Stimulated activated CD8-positive, alpha-beta memory T cell treated with anti-CD3 and anti-CD28 coated beads, Interleukin-15, amount 100 ng/mL, for 1 hour (primary cell): ENCODE measurements at regions not wholly inside any gene's neighbourhood (a gene's known extent, or its start where the extent isn't known, plus 50 kb on each side); places are given as distances from the start of the nearest gene placed in this dataset.
"Not testable (repeated sequence)": the region's sequence is repeated elsewhere in the genome, so short reads cannot be mapped to it uniquely, and the experiment has no call there.

Experiments
- DNase-seq: peaks from one replicate; pipeline ENCODE4 v3.0.0-alpha.2; 2020; ENCODE audit warnings: low read depth

DNA sequence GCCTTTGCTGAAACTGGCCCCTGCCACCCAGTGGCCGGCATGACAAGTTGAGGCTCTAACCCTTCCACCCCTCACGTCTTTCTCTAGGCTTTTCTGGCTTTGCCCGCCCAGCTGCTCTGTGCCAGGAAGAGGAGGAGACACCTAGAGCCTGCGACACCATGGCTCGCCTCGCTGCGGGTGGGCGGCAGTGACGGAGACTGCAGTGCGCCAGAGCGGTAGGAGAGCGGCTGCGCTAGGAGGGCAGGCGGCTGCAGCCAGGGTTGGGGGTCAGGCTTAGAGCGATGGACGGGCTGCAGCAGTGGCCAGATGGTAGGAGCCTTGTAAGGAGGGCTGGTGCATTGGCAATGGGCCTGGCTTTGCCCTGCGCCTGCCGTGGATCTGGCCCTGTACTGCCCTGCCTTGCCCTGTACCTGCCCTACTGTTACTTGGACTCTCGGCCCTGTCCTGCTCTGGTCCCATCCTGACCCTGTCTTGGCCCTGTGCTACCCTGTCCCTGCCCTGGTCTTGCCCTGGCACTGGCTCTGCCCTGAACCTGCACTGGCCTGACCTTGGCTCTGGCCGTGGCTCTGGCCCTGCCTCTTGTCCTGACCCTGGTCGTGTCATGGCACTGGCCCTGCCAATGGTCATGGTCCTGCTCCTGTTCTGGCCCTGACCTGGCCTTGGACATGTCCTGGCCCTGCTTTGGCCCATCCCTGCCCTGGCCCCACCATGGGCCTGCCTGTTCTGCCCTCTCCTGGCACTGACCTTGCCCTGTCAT is 330.7 kb upstream of the PLGLB1 start:
- DNase-seq = not testable (repeated sequence)

DNA sequence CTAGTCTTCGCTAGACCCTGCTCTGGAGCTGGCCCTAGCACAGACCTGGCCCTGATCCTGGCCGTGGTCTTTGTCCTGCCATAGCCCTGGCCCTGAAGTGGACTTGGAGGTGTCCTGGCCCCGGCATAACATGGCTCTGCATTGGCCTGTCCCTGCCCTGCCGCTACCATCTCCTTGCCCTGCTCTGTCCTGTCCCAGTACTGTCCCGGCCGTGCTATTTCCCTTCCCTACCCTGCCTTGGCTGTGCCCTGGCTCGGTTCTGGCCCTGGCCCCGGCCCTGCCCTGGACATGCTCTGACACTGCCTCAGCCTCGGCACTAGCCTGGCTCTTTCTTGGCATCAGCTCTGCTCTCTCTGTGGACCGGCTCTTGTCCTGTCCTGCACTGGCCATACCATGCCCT is 331.8 kb upstream of the PLGLB1 start:
- not testable (repeated sequence) for DNase-seq

- DNase-seq = not testable (repeated sequence)
These were observed 332.5 kb upstream of the PLGLB1 start for GRCh38 chr2:87354102-87354501.

DNA sequence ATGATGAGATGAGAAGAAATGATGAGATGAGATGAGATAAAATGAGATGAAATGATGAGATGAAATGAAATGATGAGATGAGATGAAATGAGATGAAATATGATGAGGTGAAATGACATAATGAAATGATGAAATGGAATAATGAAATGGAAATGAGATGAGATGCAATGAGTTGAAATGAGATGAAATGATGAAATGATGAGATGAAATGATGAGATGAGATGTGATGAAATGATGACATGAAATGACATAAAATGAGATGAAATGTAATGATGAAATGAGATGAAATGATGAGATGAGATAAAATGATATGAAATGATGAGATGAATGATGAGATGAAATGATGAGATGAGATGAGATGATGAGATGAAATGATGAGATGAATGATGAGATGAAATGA is 338.6 kb upstream of the PLGLB1 start:
- DNase-seq = not testable (repeated sequence)

DNA sequence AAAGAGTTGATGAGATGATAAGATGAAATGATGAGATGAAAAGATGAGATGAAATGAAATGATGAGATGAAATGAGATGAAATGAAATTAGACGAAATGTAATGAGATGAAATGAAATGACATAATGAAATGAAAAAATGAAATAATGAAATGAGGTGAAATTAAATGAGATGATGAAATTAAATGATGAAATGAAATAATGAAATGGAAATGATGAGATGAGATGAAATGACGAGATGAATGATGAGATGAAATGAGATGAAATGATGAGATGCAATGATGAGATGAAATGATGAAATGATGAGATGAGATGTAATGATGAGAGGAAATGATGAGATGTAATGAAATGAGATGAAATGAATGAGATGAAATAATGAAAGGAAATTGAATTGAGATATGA is 339.3 kb upstream of the PLGLB1 start:
- not testable (repeated sequence) for DNase-seq

DNA sequence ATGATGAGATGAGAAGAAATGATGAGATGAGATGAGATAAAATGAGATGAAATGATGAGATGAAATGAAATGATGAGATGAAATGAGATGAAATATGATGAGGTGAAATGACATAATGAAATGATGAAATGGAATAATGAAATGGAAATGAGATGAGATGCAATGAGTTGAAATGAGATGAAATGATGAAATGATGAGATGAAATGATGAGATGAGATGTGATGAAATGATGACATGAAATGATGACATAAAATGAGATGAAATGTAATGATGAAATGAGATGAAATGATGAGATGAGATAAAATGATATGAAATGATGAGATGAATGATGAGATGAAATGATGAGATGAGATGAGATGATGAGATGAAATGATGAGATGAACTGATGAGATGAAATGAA is 340.2 kb upstream of the PLGLB1 start:
- not testable (repeated sequence) for DNase-seq

GRCh38 chr2:87364379-87364778 is 342.7 kb upstream of the PLGLB1 start:
- not testable (repeated sequence) for DNase-seq

GRCh38 chr2:87365038-87365437 is 343.4 kb upstream of the PLGLB1 start:
- not testable (repeated sequence) for DNase-seq

- not testable (repeated sequence) for DNase-seq
These were observed 361.8 kb upstream of the PLGLB2 start for GRCh38 chr2:87386063-87386560.

DNA sequence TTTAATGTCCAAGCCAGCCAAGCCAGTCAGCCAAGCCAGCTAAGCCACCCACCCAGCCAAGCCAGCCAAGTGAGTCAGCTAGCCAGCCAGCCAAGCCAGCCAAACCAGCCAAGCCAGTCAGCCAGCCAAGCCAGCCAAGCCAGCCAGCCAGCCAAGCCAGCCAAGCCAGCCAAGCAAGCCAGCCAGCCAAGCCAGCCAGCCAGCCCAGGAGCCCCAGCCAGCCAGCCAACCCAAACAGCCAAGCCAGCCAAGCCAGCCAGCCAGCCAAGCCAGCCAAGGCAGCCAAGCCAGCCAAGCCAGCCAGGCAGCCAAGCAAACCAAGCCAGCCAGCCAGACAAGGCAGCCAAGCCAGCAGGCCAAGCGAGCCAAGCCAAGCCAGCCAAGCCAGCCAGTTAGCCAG is 352.1 kb upstream of the PLGLB2 start:
- DNase-seq = not testable (repeated sequence)

DNA sequence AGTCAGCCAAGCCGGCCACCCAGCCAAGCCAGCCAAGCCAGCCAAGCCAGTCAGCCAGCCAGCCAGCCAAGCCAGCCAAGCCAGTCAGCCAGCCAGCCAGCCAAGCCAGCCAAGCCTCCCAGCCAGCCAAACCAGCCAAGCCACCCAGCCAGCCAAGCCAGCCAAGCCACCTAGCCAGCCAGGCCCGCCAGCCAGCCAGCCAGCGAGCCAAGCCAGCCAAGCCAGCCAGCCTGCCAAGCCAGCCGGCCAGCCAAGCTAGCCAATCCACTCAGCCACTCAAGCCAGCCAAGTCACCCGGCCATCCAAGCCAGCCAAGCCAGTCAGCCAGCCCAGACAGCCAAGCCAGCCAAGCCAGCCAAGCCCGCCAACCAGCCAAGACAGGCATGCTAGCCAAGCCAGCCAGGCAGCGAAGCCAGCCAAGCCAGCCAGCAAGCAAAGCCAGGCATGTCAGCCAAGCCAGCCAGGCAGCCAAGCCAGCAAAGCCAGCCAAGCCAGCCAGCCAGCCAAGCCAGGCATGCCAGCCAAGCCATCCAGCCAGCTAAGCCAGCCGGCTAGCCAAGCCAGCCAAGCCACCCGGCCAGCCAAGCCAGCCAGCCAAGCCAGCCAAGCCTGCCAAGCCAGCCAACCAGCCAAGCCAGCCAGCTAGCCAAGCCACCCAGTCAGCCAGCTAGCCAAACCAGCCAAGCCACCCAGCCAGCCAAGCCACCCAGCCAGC is 351.2 kb upstream of the PLGLB2 start:
- not testable (repeated sequence) for DNase-seq

DNA sequence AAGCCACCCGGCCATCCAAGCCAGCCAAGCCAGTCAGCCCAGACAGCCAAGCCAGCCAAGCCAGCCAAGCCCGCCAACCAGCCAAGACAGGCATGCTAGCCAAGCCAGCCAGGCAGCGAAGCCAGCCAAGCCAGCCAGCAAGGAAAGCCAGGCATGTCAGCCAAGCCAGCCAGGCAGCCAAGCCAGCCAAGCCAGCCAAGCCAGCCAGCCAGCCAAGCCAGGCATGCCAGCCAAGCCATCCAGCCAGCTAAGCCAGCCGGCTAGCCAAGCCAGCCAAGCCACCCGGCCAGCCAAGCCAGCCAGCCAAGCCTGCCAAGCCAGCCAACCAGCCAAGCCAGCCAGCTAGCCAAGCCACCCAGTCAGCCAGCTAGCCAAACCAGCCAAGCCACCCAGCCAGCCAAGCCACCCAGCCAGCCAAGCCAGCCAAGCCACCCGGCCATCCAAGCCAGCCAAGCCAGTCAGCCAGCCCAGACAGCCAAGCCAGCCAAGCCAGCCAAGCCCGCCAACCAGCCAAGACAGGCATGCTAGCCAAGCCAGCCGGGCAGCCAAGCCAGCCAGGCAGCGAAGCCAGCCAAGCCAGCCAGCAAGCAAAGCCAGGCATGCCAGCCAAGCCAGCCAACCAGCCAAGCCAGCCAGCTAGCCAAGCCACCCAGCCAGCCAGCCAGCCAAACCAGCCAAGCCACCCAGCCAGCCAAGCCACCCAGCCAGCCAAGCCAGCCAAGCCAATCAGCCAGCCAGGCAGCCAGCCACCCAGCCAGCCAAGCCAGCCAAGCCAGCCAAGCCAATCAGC is 350.4 kb upstream of the PLGLB2 start:
- DNase-seq = not testable (repeated sequence)

- DNase-seq = not testable (repeated sequence)
These were observed 349.2 kb upstream of the PLGLB2 start for GRCh38 chr2:87398567-87399305.

- no peak for DNase-seq
These were observed 346.1 kb upstream of the PLGLB2 start for GRCh38 chr2:87401726-87402345.

GRCh38 chr2:87403893-87404175 is 344.1 kb upstream of the PLGLB2 start:
- no peak for DNase-seq

GRCh38 chr2:87404411-87405255 is 343.3 kb upstream of the PLGLB2 start:
- not testable (repeated sequence) for DNase-seq

- not testable (repeated sequence) for DNase-seq
These were observed 342.2 kb upstream of the PLGLB2 start for GRCh38 chr2:87405531-87406216.

DNA sequence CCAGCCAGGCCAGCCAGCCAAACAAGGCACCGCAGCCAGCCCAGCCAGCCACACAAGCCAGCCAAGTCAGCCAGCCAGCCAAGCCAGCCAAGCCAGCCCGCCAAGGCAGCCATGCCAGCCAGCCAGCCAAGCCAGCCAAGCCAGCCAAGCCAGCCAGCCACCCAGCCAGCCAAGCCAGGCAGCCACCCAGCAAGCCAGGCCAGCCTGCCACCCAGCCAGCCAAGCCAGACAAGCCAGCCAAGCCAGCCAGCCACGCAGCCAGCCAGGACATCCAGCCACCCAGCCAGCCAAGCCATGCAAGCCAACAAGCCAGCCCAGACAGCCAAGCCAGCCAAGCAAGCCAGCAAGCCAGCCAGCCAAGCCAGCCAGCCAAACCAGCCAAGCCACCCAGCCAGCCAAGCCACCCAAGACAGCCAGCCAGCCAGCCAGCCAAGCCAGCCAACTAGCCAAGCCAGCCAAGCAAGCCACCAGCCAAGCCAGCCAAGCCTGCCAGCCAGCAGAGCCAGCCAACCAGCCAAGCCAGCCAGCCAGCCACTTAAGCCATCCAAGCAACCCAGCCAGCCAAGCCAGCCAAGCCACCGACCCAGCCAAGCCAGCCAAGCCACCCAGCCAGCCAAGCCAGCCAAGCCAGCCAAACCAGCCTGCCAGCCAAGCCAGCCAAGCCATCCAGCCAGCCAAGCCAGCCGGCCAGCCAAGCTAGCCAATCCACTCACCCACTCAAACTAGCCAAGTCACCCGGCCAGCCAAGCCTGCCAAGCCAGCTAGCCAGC is 341.3 kb upstream of the PLGLB2 start:
- not testable (repeated sequence) for DNase-seq

DNA sequence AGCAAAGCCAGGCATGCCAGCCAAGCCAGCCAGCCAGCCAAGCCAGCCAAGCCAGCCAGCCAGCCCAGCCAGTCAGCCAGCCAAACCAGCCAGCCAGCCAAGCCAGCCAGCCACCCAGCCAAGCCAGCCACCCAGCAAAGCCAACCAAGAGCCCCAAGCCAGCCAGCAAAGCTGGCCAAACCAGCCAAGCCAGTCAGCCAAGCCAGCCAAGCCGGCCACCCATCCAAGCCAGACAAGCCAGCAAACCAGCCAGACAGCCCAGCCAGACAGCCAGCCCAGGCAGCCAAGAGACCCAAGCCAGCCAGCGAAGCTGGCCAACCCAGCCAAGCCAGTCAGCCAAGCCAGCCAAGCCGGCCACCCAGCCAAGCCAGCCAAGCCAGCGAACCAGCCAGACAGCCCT is 338.3 kb upstream of the PLGLB2 start:
- DNase-seq = not testable (repeated sequence)
